Thyroid gland (tissue), 4 donors: ENCODE measurements at regions not wholly inside any gene's neighbourhood (a gene's known extent, or its start where the extent isn't known, plus 50 kb on each side); places are given as distances from the start of the nearest gene placed in this dataset.

ENCODE experiments used
- POLR2A ChIP-seq, 2 donors: fragments of 450-650 bp; IDR thresholded peaks; one replicate each; pipeline ENCODE4 v1.6.1; 2017; ENCODE audit warnings: antibody characterized with exemption in 2 of 2, mild to moderate bottlenecking in 2 of 2, moderate library complexity in 1 of 2
- TF ChIP-seq, protein P1 (sequence below), 6 experiments: fragments of 200-600 bp in 3 of 6; fragments of 450-650 bp in 3 of 6; sonication (generic) in 3 of 6; IDR thresholded peaks; one replicate each; pipeline ENCODE4 v1.5.1; 2016 to 2019; ENCODE audit warnings: antibody characterized with exemption in 6 of 6, mild to moderate bottlenecking in 2 of 6, inconsistent platforms in 1 of 6, moderate library complexity in 1 of 6

DNA sequence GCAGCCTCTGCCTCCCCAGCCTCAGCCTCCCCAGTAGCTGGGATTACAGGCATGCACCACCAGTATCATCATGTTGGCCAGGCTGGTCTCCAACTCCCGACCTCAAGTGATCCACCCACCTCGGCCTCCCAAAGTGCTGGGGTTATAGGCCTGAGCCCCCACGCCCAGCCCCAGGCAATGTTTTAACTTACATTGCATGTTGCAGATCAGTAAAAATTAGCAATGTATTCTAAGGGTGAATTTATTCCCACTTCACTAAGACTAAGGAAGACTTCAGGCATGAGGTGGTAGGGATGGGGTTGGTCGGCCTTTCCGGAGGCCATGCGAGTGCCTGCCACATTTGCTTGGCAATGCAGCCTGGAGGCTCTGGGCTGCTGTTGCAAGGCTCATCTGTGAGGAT is 66.8 kb upstream of the JDP2 start:
- no peak for TF ChIP-seq POLR2A (IDR thresholded peaks at IDR 0.05)
- TF ChIP-seq, protein P1, sequence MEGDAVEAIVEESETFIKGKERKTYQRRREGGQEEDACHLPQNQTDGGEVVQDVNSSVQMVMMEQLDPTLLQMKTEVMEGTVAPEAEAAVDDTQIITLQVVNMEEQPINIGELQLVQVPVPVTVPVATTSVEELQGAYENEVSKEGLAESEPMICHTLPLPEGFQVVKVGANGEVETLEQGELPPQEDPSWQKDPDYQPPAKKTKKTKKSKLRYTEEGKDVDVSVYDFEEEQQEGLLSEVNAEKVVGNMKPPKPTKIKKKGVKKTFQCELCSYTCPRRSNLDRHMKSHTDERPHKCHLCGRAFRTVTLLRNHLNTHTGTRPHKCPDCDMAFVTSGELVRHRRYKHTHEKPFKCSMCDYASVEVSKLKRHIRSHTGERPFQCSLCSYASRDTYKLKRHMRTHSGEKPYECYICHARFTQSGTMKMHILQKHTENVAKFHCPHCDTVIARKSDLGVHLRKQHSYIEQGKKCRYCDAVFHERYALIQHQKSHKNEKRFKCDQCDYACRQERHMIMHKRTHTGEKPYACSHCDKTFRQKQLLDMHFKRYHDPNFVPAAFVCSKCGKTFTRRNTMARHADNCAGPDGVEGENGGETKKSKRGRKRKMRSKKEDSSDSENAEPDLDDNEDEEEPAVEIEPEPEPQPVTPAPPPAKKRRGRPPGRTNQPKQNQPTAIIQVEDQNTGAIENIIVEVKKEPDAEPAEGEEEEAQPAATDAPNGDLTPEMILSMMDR (IDR thresholded peaks at IDR 0.05), result no peak
